ENCODE measurements at regions not wholly inside any gene's neighbourhood (a gene's known extent, or its start where the extent isn't known, plus 50 kb on each side); places are given as distances from the start of the nearest gene placed in this dataset.

DNA sequence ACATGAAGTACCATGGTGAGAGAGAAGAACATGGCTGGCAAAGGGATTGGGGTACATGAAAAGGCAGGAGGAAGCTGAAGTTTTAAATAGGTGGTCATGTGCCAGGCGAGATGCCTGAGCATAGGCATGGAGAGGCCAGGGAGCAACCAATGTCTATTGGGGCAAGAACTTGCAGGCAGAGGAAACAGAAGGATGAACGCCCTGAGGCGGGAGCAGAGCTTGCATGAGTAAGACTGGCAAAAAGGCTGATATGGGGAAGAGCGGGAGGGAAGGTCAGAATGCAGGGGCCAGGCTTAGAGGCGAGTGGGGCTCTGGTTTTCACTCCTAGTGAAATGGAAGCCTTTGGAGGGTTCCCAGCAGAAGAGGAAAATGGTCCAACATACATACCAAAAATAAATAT, 52.5 kb upstream of the VSTM5 start:
- H3K4me3 ChIP-seq (ENCODE audit: low read length), result no peak overlapping the region
- TF ChIP-seq, protein P1, sequence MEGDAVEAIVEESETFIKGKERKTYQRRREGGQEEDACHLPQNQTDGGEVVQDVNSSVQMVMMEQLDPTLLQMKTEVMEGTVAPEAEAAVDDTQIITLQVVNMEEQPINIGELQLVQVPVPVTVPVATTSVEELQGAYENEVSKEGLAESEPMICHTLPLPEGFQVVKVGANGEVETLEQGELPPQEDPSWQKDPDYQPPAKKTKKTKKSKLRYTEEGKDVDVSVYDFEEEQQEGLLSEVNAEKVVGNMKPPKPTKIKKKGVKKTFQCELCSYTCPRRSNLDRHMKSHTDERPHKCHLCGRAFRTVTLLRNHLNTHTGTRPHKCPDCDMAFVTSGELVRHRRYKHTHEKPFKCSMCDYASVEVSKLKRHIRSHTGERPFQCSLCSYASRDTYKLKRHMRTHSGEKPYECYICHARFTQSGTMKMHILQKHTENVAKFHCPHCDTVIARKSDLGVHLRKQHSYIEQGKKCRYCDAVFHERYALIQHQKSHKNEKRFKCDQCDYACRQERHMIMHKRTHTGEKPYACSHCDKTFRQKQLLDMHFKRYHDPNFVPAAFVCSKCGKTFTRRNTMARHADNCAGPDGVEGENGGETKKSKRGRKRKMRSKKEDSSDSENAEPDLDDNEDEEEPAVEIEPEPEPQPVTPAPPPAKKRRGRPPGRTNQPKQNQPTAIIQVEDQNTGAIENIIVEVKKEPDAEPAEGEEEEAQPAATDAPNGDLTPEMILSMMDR (conservative IDR thresholded peaks at IDR 0.05; ENCODE audit: low read depth, low read length), result no peak
- no peak for DNase-seq (ENCODE audit: low read depth)

DNA sequence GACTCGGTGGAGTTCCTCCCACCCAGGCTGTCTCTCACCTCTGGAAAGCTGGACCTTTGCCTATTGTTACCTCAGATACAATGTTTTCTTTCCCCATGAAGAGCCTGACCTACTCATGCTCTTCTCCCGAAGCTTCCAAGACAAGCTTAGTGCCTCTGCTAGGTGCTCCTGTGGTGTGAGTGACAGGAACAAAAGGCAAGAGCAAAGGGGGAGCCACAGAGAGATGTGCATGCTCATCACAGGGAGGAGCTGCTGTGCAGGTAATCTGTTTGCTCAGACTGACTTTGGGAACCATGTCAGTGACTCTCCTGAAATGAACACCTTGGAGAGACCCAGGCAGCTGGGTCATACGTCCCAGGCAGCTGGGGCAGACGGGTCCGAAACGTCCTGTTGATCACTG, 53.6 kb upstream of the VSTM5 start:
- no peak overlapping the region for H3K4me3 ChIP-seq (ENCODE audit: low read length)
- TF ChIP-seq, protein P1 (conservative IDR thresholded peaks at IDR 0.05; ENCODE audit: low read depth, low read length), result no peak
- DNase-seq (ENCODE audit: low read depth), result no peak

GRCh38 chr11:93904716-93905115, 54.3 kb upstream of the VSTM5 start:
- no peak overlapping the region for H3K4me3 ChIP-seq (ENCODE audit: low read length)
- no peak for DNase-seq (ENCODE audit: low read depth)
- TF ChIP-seq, protein P1 (conservative IDR thresholded peaks at IDR 0.05; ENCODE audit: low read depth, low read length), result no peak

DNA sequence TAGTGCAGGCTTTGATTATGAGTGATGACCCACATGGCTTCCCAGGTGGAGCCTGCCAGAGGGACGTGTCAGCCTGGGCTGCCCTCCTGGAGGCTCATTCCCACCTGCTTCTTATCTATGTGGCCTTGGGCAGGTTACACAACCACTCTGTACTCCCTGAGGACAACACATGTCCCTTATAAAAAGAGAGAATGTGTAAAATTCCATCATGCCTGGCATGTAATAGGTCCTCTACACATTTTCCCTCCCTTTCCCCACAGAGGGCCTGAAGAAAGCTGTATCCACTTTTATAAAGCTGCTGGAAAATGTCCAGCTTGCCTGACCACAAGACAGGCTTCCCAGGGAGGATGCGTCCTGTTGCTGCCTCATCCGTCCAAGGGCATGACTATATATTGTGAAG, 55.0 kb upstream of the VSTM5 start:
- no peak for DNase-seq (ENCODE audit: low read depth)
- H3K4me3 ChIP-seq (ENCODE audit: low read length), result no peak overlapping the region
- TF ChIP-seq, protein P1 (conservative IDR thresholded peaks at IDR 0.05; ENCODE audit: low read depth, low read length), result no peak

GRCh38 chr11:93906486-93906885, 56.1 kb upstream of the VSTM5 start:
- no peak for DNase-seq (ENCODE audit: low read depth)
- TF ChIP-seq, protein P1 (conservative IDR thresholded peaks at IDR 0.05; ENCODE audit: low read depth, low read length), result no peak
- H3K4me3 ChIP-seq (ENCODE audit: low read length), result no peak overlapping the region

DNA sequence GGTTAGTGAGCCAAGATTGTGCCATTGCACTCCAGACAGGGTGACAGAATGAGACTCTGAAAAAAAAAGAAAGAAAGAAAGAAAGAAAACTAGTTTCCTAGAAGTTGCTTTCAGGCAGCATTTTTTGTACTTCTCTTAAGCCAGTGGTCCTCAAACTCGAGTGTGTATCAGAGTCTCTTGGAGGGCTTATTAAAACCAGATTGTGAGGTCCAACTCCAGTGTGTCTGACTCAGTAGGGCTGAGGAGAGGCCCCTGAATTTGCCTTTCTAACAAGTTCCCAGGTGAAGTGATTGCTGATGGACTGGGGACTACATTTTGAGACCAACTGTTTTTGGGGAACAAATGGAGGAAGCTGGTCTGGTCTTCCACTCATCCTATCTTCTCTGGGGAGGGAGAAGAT, 57.5 kb upstream of the VSTM5 start:
- H3K4me3 ChIP-seq (ENCODE audit: low read length), result no peak overlapping the region
- DNase-seq (ENCODE audit: low read depth), result no peak
- TF ChIP-seq, protein P1 (conservative IDR thresholded peaks at IDR 0.05; ENCODE audit: low read depth, low read length), result no peak

- peak; percentile 67 for DNase-seq (ENCODE audit: low read depth)
- TF ChIP-seq, protein P1 (conservative IDR thresholded peaks at IDR 0.05; ENCODE audit: low read depth, low read length), result no peak
- H3K4me3 ChIP-seq (ENCODE audit: low read length), result no peak overlapping the region
Observed at GRCh38 chr11:93908689-93909088, 58.3 kb upstream of the VSTM5 start.
